ENCODE measurements at regions not wholly inside any gene's neighbourhood (a gene's known extent, or its start where the extent isn't known, plus 50 kb on each side); places are given as distances from the start of the nearest gene placed in this dataset.

DNA sequence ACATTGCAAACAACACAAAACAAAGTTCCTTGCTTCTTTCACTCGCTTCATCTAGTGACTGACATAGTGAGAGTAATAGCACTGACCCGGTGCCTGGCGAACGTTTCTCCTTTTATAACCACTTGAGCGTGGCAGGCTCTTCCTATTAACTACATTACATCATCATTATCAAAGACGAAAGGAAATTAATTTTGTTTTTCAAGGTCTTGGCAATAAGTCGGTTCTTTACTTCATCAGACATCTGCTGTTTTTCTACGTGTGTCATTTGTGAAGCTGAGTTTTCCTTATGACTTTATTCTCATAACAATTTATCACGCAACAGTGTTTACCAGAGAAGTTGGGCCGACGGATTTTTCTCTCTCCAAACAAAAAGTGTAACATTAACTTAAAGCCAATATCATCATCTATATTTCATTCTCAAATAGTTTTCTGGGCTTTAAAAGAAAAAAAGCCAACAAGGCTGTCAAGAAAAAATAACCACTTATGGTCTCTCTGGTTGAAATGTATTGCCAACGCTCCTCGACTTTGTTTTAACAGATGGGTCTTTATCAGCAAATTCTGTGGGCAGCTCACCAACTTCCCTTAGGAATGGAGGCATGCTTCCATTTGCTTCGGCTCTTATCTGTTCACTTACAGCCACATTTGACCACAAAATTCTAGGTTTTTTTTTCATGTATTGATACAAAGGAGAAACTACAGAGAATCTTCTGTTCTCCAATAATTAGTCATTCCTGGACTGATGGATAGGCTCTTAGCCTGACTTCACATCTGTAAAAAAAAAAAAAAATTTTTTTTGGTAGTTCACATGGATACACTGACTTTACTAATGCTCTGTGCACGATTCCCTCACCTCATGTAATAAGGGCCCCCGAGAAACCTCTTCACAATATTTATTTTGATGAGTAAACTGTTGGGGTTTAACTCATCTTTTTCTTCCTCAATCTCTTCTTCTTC is 97.1 kb upstream of the CDKN3 start:
- H3K4me3 ChIP-seq (ENCODE audit: control insufficient read depth in 2 of 3, extremely low read depth in 1 of 3, insufficient read depth in 2 of 3, low read depth in 1 of 3, low read length in 3 of 3): no peak overlapping the region
- H3K27me3 ChIP-seq (ENCODE audit: control insufficient read depth, extremely low read depth, insufficient read depth, low read length): no peaks in the 10 kb centered on the region
- H3K9me3 ChIP-seq (ENCODE audit: control insufficient read depth, low read depth, low read length): no peaks in the 10 kb centered on the region
- H3K4me1 ChIP-seq (ENCODE audit: control insufficient read depth, extremely low read depth, insufficient read depth, low read length): no peaks in the 10 kb centered on the region
- no peaks in the 10 kb centered on the region for H4K20me1 ChIP-seq (ENCODE audit: control insufficient read depth, extremely low read depth, insufficient read depth, low read length)
- H3K79me2 ChIP-seq (ENCODE audit: control insufficient read depth, insufficient read depth, low read length): no peaks in the 10 kb centered on the region
- dilution Hi-C loops (cut with MboI; ENCODE audit: extremely low pct_ligation_motif_present, low sequenced_read_pairs): no loop called here
- DNase-seq (ENCODE audit: low read depth, low spot score) (no peak), FAIRE-seq (no peak)
- TF ChIP-seq, protein P1, sequence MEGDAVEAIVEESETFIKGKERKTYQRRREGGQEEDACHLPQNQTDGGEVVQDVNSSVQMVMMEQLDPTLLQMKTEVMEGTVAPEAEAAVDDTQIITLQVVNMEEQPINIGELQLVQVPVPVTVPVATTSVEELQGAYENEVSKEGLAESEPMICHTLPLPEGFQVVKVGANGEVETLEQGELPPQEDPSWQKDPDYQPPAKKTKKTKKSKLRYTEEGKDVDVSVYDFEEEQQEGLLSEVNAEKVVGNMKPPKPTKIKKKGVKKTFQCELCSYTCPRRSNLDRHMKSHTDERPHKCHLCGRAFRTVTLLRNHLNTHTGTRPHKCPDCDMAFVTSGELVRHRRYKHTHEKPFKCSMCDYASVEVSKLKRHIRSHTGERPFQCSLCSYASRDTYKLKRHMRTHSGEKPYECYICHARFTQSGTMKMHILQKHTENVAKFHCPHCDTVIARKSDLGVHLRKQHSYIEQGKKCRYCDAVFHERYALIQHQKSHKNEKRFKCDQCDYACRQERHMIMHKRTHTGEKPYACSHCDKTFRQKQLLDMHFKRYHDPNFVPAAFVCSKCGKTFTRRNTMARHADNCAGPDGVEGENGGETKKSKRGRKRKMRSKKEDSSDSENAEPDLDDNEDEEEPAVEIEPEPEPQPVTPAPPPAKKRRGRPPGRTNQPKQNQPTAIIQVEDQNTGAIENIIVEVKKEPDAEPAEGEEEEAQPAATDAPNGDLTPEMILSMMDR (optimal IDR thresholded peaks at IDR 0.05 in 1 of 3, IDR thresholded peaks at IDR 0.05 in 1 of 3, conservative IDR thresholded peaks at IDR 0.05 in 1 of 3; ENCODE audit: extremely low read depth in 1 of 3, insufficient read depth in 2 of 3, low read length in 3 of 3): no peak
- no peak for TF ChIP-seq EZH2 (IDR thresholded peaks at IDR 0.05; ENCODE audit: low read length)
- no peak overlapping the region for H3K27ac ChIP-seq (ENCODE audit: control insufficient read depth, insufficient read depth, low read length)
- H3K9me1 ChIP-seq (ENCODE audit: control insufficient read depth, extremely low read depth, insufficient read depth, low read length): no peaks in the 10 kb centered on the region
- no peak overlapping the region for H3K9ac ChIP-seq (ENCODE audit: control insufficient read depth, extremely low read depth, insufficient read depth, low read length)
- no peaks in the 10 kb centered on the region for H3K36me3 ChIP-seq (ENCODE audit: control insufficient read depth in 2 of 2, extremely low read depth in 1 of 2, insufficient read depth in 2 of 2, low read length in 2 of 2)
- no peak overlapping the region for H2AFZ ChIP-seq (ENCODE audit: control insufficient read depth, low read length)
- no peak overlapping the region for H3K4me2 ChIP-seq (ENCODE audit: control insufficient read depth, extremely low read depth, insufficient read depth, low read depth, low read length)

- dilution Hi-C loops (cut with MboI; ENCODE audit: extremely low pct_ligation_motif_present, low sequenced_read_pairs): no loop called here
- Histone ChIP-seq H3K27me3 (ENCODE audit: control insufficient read depth, extremely low read depth, insufficient read depth, low read length) (no peaks in the 10 kb centered on the region), H3K79me2 (ENCODE audit: control insufficient read depth, insufficient read depth, low read length) (no peaks in the 10 kb centered on the region), H4K20me1 (ENCODE audit: control insufficient read depth, extremely low read depth, insufficient read depth, low read length) (no peaks in the 10 kb centered on the region), H3K4me1 (ENCODE audit: control insufficient read depth, extremely low read depth, insufficient read depth, low read length) (no peaks in the 10 kb centered on the region), H3K4me2 (ENCODE audit: control insufficient read depth, extremely low read depth, insufficient read depth, low read depth, low read length) (no peak overlapping the region), H3K36me3 (ENCODE audit: control insufficient read depth in 2 of 2, extremely low read depth in 1 of 2, insufficient read depth in 2 of 2, low read length in 2 of 2) (no peaks in the 10 kb centered on the region), H3K9me1 (ENCODE audit: control insufficient read depth, extremely low read depth, insufficient read depth, low read length) (no peaks in the 10 kb centered on the region), H2AFZ (ENCODE audit: control insufficient read depth, low read length) (no peak overlapping the region), H3K9ac (ENCODE audit: control insufficient read depth, extremely low read depth, insufficient read depth, low read length) (no peak overlapping the region), H3K27ac (ENCODE audit: control insufficient read depth, insufficient read depth, low read length) (no peak overlapping the region), H3K9me3 (ENCODE audit: control insufficient read depth, low read depth, low read length) (no peaks in the 10 kb centered on the region), H3K4me3 (ENCODE audit: control insufficient read depth in 2 of 3, extremely low read depth in 1 of 3, insufficient read depth in 2 of 3, low read depth in 1 of 3, low read length in 3 of 3) (no peak overlapping the region)
- no peak for DNase-seq (ENCODE audit: low read depth, low spot score)
- FAIRE-seq: no peak
- no peak for TF ChIP-seq EZH2 (IDR thresholded peaks at IDR 0.05; ENCODE audit: low read length)
- TF ChIP-seq, protein P1 (optimal IDR thresholded peaks at IDR 0.05 in 1 of 3, IDR thresholded peaks at IDR 0.05 in 1 of 3, conservative IDR thresholded peaks at IDR 0.05 in 1 of 3; ENCODE audit: extremely low read depth in 1 of 3, insufficient read depth in 2 of 3, low read length in 3 of 3): no peak
Observed at GRCh38 chr14:54300881-54301280, 95.9 kb upstream of the CDKN3 start.
